SK-N-SH (cell line): ENCODE measurements at regions not wholly inside any gene's neighbourhood (a gene's known extent, or its start where the extent isn't known, plus 50 kb on each side); places are given as distances from the start of the nearest gene placed in this dataset.

Experiments
- CTCF ChIA-PET: fragments of 300-600, 350-600 bp; formaldehyde crosslinking; extraction: SDS; loops from one replicate; lab custom pipeline; 2021; lab: Yijun Ruan, JAX
- POLR2A ChIA-PET: fragments of 350-600 bp; sonication (Branson Sonifier 250); formaldehyde crosslinking; extraction: SDS; loops from one replicate; lab custom pipeline; 2020; ENCODE audit warnings: antibody characterized with exemption, inconsistent platforms; lab: Yijun Ruan, JAX
- DNase-seq: peaks from one replicate; pipeline ENCODE4 v3.0.0; 2012
- H2AFZ ChIP-seq: fragments of 200-600 bp; sonication (generic); 2 replicates; pipeline ENCODE4 v1.8.1; 2016; ENCODE audit warnings: antibody characterized with exemption, mild to moderate bottlenecking, low read depth
- H3F3A ChIP-seq: fragments of 200-600 bp; sonication (generic); replicated peaks from 2 replicates; pipeline ENCODE3; 2016; ENCODE audit warnings: antibody characterized with exemption, mild to moderate bottlenecking; ENCODE audit not compliant: insufficient read depth
- H3K27ac ChIP-seq, 2 experiments: fragments of 200-500 bp in 1 of 2; fragments of 200-600 bp in 1 of 2; sonication (Bioruptor generic) in 1 of 2; sonication (generic), shearing (Covaris generic) in 1 of 2; 2 replicates each; pipeline versions ENCODE4 v1.5.1 to v1.6.1; 2014 to 2016; ENCODE audit warnings: low read depth in 2 of 2, inconsistent platforms in 1 of 2, low read length in 1 of 2, mild to moderate bottlenecking in 1 of 2, mixed read lengths in 1 of 2
- H3K27me3 ChIP-seq: fragments of 200-600 bp; sonication (generic), shearing (Covaris generic); 2 replicates; pipeline ENCODE4 v1.6.1; 2016; ENCODE audit warnings: mixed run types; ENCODE audit not compliant: insufficient read depth
- H3K36me3 ChIP-seq, 2 experiments: fragments of 200-500 bp in 1 of 2; fragments of 200-600 bp in 1 of 2; sonication (Bioruptor generic) in 1 of 2; sonication (generic) in 1 of 2; replicated peaks in 1 of 2; 2 replicates each; pipeline versions ENCODE3 to v1.5.1; 2014 to 2016; ENCODE audit warnings: low read length in 1 of 2, mild to moderate bottlenecking in 1 of 2; ENCODE audit not compliant: insufficient read depth in 2 of 2, control insufficient read depth in 1 of 2
- H3K4me1 ChIP-seq, 2 experiments: fragments of 200-500 bp in 1 of 2; fragments of 200-600 bp in 1 of 2; sonication (Bioruptor generic) in 1 of 2; sonication (generic), shearing (Covaris generic) in 1 of 2; 2 replicates each; pipeline versions ENCODE4 v1.5.1 to v1.6.1; 2014 to 2016; ENCODE audit warnings: low read depth in 1 of 2, low read length in 1 of 2, mixed run types in 1 of 2; ENCODE audit not compliant: insufficient read depth in 2 of 2, control insufficient read depth in 1 of 2
- H3K4me2 ChIP-seq: fragments of 200-600 bp; sonication (generic), shearing (Covaris generic); 2 replicates; pipeline ENCODE4 v1.6.1; 2017; ENCODE audit warnings: mixed run types
- H3K4me3 ChIP-seq, 2 experiments: fragments of 200-500 bp in 1 of 2; fragments of 200-600 bp in 1 of 2; sonication (Bioruptor generic) in 1 of 2; sonication (generic), shearing (Covaris generic) in 1 of 2; 2 replicates each; pipeline versions ENCODE4 v1.5.1 to v1.8.1; 2014 to 2016; ENCODE audit warnings: low read depth in 2 of 2, inconsistent platforms in 1 of 2, low read length in 1 of 2, mild to moderate bottlenecking in 1 of 2, mixed read lengths in 1 of 2, moderate library complexity in 1 of 2
- H3K79me2 ChIP-seq: fragments of 200-600 bp; sonication (generic); 2 replicates; pipeline ENCODE4 v1.8.1; 2017; ENCODE audit warnings: mild to moderate bottlenecking; ENCODE audit not compliant: insufficient read depth
- H3K9ac ChIP-seq: fragments of 200-600 bp; sonication (generic); 2 replicates; pipeline ENCODE4 v1.6.1; 2017; ENCODE audit warnings: mixed run types
- H3K9me2 ChIP-seq: fragments of 200-600 bp; sonication (generic); 2 replicates; pipeline ENCODE4 v1.6.1; 2017; ENCODE audit warnings: mixed run types
- H3K9me3 ChIP-seq: fragments of 200-600 bp; sonication (generic); 2 replicates; pipeline ENCODE4 v1.6.1; 2017; ENCODE audit warnings: mixed run types, mild to moderate bottlenecking, moderate library complexity
- H4K20me1 ChIP-seq: fragments of 200-600 bp; sonication (generic); 2 replicates; pipeline ENCODE4 v1.6.1; 2017; ENCODE audit warnings: mild to moderate bottlenecking, mixed run types; ENCODE audit not compliant: insufficient read depth
- ELF1 ChIP-seq: IDR thresholded peaks from 2 replicates; pipeline ENCODE4 v1.4.0; 2012
- EZH2phosphoT487 ChIP-seq: fragments of 200-600 bp; sonication (generic); IDR thresholded peaks from 2 replicates; pipeline ENCODE4 v1.6.1; 2017; ENCODE audit warnings: low read depth, mixed run types, mild to moderate bottlenecking, antibody characterized with exemption, moderate library complexity, borderline replicate concordance
- FOSL2 ChIP-seq: IDR thresholded peaks from 2 replicates; pipeline ENCODE4 v1.4.0; 2012; ENCODE audit warnings: low read depth, mild to moderate bottlenecking, moderate library complexity, borderline replicate concordance
- GABPA ChIP-seq: IDR thresholded peaks from 2 replicates; pipeline ENCODE4 v1.4.0; 2012; ENCODE audit warnings: low read depth, mild to moderate bottlenecking
- GATA2 ChIP-seq: sonication (generic); formaldehyde crosslinking; IDR thresholded peaks from 2 replicates; pipeline ENCODE4 v1.5.0; 2020; ENCODE audit warnings: mild to moderate bottlenecking, missing genetic modification reagents
- NRF1 ChIP-seq: IDR thresholded peaks from 2 replicates; pipeline ENCODE4 v1.6.1; 2012; ENCODE audit warnings: low read depth, mild to moderate bottlenecking, low read length
- RAD21 ChIP-seq: IDR thresholded peaks from 2 replicates; pipeline ENCODE4 v1.6.1; 2012; ENCODE audit warnings: mild to moderate bottlenecking, low read length
- RCOR1 ChIP-seq: fragments of 150-350 bp; IDR thresholded peaks from 2 replicates; pipeline ENCODE4 v1.6.1; 2017; ENCODE audit warnings: antibody characterized with exemption, low read length
- REST ChIP-seq: IDR thresholded peaks from 2 replicates; pipeline ENCODE4 v1.6.1; 2012; ENCODE audit warnings: mild to moderate bottlenecking, low read depth, low read length, moderate library complexity
- RXRA ChIP-seq: IDR thresholded peaks from 2 replicates; pipeline ENCODE4 v1.4.0; 2012; ENCODE audit warnings: low read depth, mild to moderate bottlenecking, borderline replicate concordance
- TAF1 ChIP-seq: IDR thresholded peaks from 2 replicates; pipeline ENCODE4 v1.6.1; 2012; ENCODE audit warnings: low read depth, mild to moderate bottlenecking, low read length, moderate library complexity, borderline replicate concordance
- TEAD4 ChIP-seq: IDR thresholded peaks from 2 replicates; pipeline ENCODE4 v1.4.0; 2012; ENCODE audit warnings: mild to moderate bottlenecking, borderline replicate concordance; ENCODE audit not compliant: insufficient read depth
- WGBS: methylation state at CpG from one replicate; pipeline ENCODE4 v1.1.6; 2017; ENCODE audit warnings: low lambda C conversion rate; 5-methylcytosine and 5-hydroxymethylcytosine counted together
- TF ChIP-seq, protein P1 (sequence below): fragments of 150-350 bp; IDR thresholded peaks from 2 replicates; pipeline ENCODE4 v1.6.1; 2016; ENCODE audit warnings: mild to moderate bottlenecking, low read depth, low read length
- TF ChIP-seq, protein P2 (sequence below): IDR thresholded peaks from 2 replicates; pipeline ENCODE4 v1.4.0; 2012; ENCODE audit warnings: low read depth, borderline replicate concordance

GRCh38 chr11:105507496-105508254 is 102.2 kb upstream of the GRIA4 start:
- no peak overlapping the region for H3K4me3 ChIP-seq
- ChIA-PET POLR2A (no interaction called here), CTCF (no interaction called here)
- no peak overlapping the region for H3K9ac ChIP-seq
- H4K20me1 ChIP-seq, result no peaks in the 10 kb centered on the region
- no peaks in the 10 kb centered on the region for H3K4me1 ChIP-seq
- H3K9me2 ChIP-seq, result 0 out of 2 replicates have a peak, but pooled peaks cover 3% of the 10 kb centered on the region
- no peaks in the 10 kb centered on the region for H3K36me3 ChIP-seq
- TF ChIP-seq REST, result no peak
- TF ChIP-seq, protein P1, sequence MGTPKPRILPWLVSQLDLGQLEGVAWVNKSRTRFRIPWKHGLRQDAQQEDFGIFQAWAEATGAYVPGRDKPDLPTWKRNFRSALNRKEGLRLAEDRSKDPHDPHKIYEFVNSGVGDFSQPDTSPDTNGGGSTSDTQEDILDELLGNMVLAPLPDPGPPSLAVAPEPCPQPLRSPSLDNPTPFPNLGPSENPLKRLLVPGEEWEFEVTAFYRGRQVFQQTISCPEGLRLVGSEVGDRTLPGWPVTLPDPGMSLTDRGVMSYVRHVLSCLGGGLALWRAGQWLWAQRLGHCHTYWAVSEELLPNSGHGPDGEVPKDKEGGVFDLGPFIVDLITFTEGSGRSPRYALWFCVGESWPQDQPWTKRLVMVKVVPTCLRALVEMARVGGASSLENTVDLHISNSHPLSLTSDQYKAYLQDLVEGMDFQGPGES, result no peak
- TF ChIP-seq TEAD4, result no peak
- no peak for TF ChIP-seq RAD21
- TF ChIP-seq GATA2 (CRISPR knock-in tag), result no peak
- TF ChIP-seq FOSL2, result no peak
- TF ChIP-seq, protein P2, sequence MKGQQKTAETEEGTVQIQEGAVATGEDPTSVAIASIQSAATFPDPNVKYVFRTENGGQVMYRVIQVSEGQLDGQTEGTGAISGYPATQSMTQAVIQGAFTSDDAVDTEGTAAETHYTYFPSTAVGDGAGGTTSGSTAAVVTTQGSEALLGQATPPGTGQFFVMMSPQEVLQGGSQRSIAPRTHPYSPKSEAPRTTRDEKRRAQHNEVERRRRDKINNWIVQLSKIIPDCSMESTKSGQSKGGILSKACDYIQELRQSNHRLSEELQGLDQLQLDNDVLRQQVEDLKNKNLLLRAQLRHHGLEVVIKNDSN, result no peak
- TF ChIP-seq RXRA, result no peak
- no peak for TF ChIP-seq GABPA
- no peak for TF ChIP-seq RCOR1
- no peak for TF ChIP-seq TAF1
- TF ChIP-seq ELF1, result no peak
- TF ChIP-seq NRF1, result no peak
- no peak for TF ChIP-seq EZH2phosphoT487
- no peaks in the 10 kb centered on the region for H3K27me3 ChIP-seq
- H2AFZ ChIP-seq, result no peak overlapping the region
- H3K79me2 ChIP-seq, result no peaks in the 10 kb centered on the region
- no peak overlapping the region for H3K4me2 ChIP-seq
- no peaks in the 10 kb centered on the region for H3K9me3 ChIP-seq
- no peaks in the 10 kb centered on the region for H3F3A ChIP-seq
- H3K27ac ChIP-seq, result no peak overlapping the region
- DNase-seq, result no peak
- 40% methylated on average over 5 of the region's 5 CpGs for WGBS
